NCI-H2107 (cell line): ENCODE measurements at regions not wholly inside any gene's neighbourhood (a gene's known extent, or its start where the extent isn't known, plus 50 kb on each side); places are given as distances from the start of the nearest gene placed in this dataset.

Experiments
- DNase-seq: peaks from one replicate; lab custom pipeline; 2025; lab: John Stamatoyannopoulos, UW

- no peak for DNase-seq
Measured at GRCh38 chr13:21966014-21966413, 295.1 kb downstream of the FGF9 start.

GRCh38 chr13:21967871-21968270 lies 297.0 kb downstream of the FGF9 start:
- no peak for DNase-seq

DNA sequence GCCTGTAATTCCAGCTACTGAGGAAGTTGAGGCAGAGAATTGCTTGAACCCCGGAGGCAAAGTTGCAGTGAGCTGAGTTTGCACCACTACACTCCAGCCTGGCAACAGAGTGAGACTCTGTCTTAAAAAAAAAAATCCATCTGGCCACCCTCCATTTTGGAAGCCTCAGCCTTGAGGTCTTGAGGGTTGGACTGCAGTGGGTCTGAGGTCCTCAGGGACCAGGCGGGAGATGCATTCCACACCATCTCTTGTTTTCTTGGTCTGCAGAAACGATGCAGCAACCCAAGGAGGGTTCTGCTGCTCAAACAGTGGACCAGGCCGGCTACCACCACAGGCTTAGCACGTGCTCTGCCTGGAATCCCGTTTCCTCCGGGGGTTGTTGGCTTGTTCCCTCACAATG lies 299.3 kb downstream of the FGF9 start:
- DNase-seq: no peak

GRCh38 chr13:21970918-21971317 lies 300.0 kb downstream of the FGF9 start:
- DNase-seq: no peak

- no peak for DNase-seq
Measured at GRCh38 chr13:21971662-21972621, 301.1 kb downstream of the FGF9 start.

- no peak for DNase-seq
Measured at GRCh38 chr13:21973437-21974125, 302.7 kb downstream of the FGF9 start.

DNA sequence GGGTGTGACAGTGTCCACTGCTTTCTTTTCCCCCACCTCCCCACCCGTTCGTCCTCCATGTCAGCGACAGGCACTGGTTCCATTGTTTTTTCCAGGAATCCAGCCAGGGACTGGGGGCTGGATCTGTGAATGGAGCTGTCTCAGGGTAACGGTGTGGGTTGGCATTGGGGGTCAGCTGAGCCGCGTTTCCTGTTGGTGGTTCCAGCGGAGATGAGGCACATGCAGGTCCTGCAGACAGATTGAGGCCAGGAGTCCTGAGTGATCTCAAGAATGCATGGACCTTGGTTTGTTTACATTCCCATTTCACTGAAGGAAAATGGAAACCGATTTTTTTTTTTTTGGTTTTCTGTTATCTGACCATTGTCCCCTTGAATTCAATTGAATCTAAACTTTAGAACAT lies 303.9 kb downstream of the FGF9 start:
- DNase-seq: no peak

GRCh38 chr13:21976159-21976558 lies 305.3 kb downstream of the FGF9 start:
- no peak for DNase-seq

GRCh38 chr13:21979161-21979806 lies 308.4 kb downstream of the FGF9 start:
- DNase-seq: no peak

- DNase-seq: no peak
Measured at GRCh38 chr13:21980049-21980448, 309.2 kb downstream of the FGF9 start.

DNA sequence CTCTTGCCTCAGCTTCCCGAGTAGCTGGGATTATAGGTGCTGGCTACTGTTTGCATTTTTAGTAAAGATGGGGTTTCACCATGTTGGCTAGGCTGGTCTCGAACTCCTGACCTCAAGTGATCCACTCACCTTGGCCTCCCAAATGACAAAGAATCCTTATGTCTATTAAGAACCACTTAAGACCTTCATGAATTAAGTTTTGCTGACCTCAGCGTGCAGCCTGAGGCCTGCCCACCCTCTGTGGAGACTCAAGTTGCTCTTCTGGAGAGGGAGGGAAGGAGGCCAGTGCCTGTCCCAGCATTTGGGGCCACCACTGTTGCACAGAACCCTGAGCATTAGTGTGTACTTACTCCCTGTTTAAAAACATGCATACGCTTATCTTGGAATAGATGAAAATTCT lies 313.3 kb downstream of the FGF9 start:
- no peak for DNase-seq

DNA sequence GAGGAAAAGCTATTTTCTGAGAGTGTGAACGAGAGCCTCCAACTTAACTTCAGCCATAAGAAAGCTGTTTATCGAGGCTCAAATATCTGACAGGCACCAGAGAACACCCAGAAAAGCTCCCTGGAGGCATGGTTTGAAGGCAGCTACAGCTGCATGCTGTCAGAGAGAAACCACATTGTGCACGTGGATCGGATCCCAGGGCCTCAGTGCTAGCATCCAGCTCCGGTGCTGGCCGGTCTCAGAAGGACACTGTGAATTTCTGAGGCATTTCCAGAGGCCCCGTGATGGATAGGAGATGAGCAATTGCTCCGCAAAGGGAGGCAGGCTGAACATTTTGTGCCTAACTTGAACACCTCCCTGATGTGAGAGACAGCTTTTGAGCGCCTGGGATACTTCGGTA lies 315.7 kb downstream of the FGF9 start:
- DNase-seq: no peak

- DNase-seq: no peak
Measured at GRCh38 chr13:21987793-21988192, 316.9 kb downstream of the FGF9 start.

DNA sequence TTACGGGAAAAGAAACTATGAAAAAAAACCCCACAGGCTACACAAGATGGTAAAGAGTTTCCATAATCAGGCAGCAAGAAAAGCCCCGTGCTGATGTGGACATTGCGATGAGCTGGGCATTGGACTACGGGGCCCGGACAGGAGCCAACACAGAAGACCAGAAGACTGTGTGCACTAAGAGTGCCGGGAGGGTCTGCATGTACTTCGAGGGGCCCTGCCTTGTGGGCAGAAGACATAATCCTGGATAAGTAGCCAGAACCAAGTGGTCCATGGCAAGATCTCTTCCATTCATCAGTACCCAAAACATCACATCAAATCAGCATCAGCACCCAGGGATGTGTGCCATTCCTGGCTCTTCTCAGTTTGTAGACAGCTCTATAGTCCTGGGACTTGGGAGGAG lies 317.8 kb downstream of the FGF9 start:
- DNase-seq: no peak

- DNase-seq: no peak
Measured at GRCh38 chr13:21996049-21996448, 325.2 kb downstream of the FGF9 start.

DNA sequence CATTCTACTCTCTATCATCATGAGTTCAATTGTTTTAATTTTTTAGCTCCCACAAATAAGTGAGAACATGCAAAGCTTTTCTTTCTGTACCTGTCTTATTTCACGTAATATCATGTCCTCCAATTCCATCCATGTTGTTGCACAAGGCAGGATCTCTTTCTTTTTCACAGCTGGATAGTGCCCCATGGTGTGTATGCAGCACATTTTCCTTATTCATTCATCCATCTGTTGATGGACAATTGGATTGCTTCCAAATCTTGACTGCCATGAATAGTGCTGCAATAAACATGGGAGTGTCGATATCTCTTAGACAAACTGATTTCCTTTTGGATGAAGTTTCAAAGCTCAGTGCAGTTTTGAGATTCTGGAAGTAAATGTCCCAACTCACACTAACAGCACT lies 326.9 kb downstream of the FGF9 start:
- DNase-seq: no peak

DNA sequence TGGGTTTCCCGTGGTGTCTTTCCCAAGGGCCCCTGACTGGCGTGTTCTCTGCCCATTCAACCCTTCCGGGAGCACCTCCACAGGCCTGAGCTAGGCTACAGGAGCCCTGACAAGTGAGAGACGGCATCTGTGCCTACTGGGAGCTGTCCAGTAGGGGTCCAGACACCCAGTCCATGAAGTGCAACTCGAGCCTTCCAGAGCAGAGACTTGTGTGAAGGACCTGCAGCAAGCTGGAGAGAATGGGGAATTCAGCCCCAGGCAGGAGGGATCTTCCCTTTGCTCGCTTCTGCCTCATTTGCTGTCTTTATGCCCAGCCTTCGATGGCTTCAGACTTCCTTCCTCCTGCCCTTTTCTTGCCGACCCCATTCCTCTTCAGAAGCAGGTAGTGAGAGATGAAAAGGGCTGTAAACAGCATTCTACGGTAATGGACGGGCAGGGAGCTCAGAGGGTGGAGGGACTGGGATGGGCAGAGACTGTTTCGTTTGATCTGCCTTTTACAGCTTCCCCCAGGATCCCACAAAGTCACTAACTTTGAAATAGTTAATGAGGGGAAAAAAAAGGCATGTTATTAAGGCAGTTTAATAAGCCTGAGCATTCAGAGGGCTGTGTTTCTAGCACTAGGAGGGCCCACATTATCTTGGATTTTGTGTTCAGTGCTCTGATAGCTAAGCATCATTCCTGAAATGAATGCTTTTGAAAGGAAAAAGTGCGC lies 327.6 kb downstream of the FGF9 start:
- no peak for DNase-seq

- DNase-seq: no peak
Measured at GRCh38 chr13:21999666-22000065, 328.8 kb downstream of the FGF9 start.

DNA sequence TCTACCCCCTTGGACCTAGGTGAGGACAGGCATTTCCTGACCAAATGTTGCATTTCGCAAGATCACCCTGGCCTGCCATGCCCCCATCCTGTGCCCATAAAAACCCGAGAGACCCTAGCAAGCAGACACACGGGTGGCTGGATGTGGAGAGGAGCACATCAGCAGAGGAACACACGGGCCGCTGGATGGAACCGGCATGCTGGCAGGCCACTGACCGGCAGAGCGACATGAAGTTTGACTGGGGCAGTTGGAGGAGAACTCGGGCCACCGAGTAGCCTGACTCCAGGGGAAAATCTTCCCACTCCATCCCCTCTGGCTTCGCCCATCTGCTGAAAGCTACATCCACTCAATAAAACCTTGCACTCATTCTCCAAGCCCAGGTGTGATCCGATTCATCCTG lies 329.3 kb downstream of the FGF9 start:
- no peak for DNase-seq

DNA sequence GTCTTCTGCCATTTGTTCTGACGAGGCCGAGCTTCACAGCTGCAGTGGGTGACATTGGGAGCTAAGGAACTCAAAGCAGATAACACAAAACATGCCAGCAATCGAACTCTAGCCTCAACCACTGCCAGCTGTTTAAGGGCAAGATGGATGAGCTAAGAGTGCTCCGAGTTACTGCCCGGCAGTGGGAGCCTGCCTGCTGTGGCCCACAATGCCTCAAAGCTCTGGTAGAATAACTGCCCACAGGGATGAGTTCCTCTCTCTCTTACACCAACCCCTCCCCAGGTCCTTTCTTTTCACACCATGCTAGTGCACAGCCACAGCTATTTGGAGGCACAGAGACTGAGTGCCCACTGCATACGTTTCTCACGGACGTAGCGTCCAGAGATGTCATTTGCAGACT lies 330.5 kb downstream of the FGF9 start:
- no peak for DNase-seq

DNA sequence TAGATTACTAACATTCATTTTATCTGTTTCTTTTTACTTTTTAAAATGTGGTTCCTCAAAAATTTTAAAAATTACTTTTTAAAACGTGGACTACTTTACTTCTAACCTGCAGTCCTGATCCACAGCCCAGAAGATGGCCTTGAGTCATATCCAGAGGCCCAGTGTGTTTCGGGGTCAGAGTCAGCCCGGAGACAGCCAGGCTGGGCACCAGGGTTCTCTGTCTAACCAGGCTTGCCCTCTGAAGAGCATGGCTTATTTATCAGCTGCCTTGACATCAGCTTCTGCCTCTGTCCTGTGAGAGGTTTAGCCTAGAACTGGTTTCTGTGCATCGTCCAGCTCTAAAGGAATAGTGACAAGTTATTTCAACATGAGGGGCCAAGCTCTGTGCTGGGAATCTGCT lies 332.0 kb downstream of the FGF9 start:
- no peak for DNase-seq

- no peak for DNase-seq
Measured at GRCh38 chr13:22009500-22009899, 338.6 kb downstream of the FGF9 start.
